Hematopoietic multipotent progenitor cell treated with erythropoietin and hydrocortisone succinate and interleukin-3 and kit ligand, for 6 days (in vitro differentiated cells): ENCODE measurements at regions not wholly inside any gene's neighbourhood (a gene's known extent, or its start where the extent isn't known, plus 50 kb on each side); places are given as distances from the start of the nearest gene placed in this dataset.
"Not testable (repeated sequence)": the region's sequence is repeated elsewhere in the genome, so short reads cannot be mapped to it uniquely, and the experiment has no call there.

Experiments used
- DNase-seq: peaks from one replicate; pipeline ENCODE4 v3.0.0-alpha.2; 2015

- no peak for DNase-seq
Measured at GRCh38 chr6:97697456-97697855, 414.4 kb upstream of the MMS22L start.

- no peak for DNase-seq
Measured at GRCh38 chr6:97701801-97702200, 418.8 kb upstream of the MMS22L start.

GRCh38 chr6:97702248-97702647 is 419.2 kb upstream of the MMS22L start:
- DNase-seq, result no peak

GRCh38 chr6:97703661-97704060 is 420.6 kb upstream of the MMS22L start:
- peak; percentile 34 for DNase-seq

GRCh38 chr6:97705568-97705967 is 422.6 kb upstream of the MMS22L start:
- peak; percentile 38 for DNase-seq

- no peak for DNase-seq
Measured at GRCh38 chr6:97712751-97713150, 429.7 kb upstream of the MMS22L start.

DNA sequence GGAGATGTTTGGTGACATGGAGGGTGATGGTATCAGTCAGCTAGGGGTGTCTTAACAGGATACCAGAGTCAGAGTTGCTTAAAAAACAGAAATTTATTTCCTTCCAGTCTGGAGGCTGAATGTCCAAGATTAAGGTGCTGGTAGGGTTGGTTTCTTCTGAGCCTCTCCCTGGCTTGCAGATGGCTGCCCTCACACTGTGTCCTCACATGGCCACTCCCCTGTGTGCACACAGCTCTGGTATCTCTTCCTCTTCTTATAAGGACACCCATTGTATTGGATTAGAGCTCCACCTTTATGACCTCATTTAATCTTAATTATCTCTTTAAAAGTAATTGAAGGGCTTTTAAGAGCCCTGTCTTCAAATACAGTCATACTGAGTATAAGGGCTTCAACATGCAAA is 431.8 kb upstream of the MMS22L start:
- no peak for DNase-seq

GRCh38 chr6:97717086-97717485 is 434.1 kb upstream of the MMS22L start:
- no peak for DNase-seq

DNA sequence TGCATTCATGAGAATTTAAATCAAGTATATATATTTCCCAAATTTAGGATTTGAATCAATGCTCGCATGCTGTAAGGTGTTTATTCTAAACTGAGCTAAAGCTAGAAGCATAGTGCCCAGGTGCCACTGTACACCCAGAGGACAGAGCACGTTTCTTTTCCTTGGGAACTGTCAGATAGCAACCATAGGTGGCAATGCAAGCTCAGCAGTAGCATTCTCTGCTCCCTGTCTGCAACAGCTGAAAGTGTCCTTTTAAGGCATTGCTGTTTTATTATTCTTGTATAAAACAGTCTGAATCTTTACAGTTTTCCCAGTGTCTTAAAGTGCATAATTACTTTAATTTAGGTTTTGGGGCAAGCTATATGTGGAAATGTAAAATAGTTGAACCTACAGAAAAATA is 443.4 kb upstream of the MMS22L start:
- DNase-seq, result peak; percentile 1

DNA sequence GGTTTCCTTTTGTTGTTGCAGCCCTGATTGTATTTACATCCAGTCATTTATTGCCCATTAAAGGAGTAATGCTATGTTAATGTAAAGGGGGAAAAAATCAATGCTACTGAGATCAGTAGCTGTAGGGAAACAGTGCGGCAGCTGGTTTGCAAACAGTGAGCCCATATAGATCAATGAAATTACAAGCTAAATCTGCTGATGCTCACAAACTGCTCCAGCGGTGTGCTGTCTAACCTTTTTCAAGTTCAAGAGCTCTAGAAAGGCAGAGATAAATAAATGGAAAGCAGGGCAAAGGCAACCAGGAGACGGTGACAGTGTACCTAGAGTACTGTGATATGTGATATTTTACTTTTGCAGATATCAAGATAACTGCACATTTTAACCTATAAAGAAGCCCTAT is 449.0 kb upstream of the MMS22L start:
- no peak for DNase-seq

- DNase-seq, result no peak
Measured at GRCh38 chr6:97757575-97757974, 474.6 kb upstream of the MMS22L start.

DNA sequence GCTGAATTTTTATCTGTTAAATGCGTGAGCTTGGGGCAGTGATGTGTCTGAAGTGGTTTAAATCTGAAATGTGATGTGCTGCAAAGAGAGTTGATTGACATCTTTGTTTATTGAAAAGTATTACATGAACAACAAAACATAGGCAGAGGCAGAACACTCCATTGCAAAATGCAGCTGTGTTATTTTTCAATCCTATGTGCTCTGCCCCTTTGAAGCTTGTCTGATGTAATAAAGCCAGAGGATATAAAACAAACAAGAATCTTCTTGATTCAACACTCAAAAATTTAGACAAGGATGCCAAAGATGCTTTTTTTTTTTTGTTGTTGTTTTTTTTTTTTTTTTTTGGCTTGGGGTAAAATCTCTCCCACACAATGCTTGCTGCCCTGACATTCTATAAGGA is 482.4 kb upstream of the MMS22L start:
- no peak for DNase-seq

DNA sequence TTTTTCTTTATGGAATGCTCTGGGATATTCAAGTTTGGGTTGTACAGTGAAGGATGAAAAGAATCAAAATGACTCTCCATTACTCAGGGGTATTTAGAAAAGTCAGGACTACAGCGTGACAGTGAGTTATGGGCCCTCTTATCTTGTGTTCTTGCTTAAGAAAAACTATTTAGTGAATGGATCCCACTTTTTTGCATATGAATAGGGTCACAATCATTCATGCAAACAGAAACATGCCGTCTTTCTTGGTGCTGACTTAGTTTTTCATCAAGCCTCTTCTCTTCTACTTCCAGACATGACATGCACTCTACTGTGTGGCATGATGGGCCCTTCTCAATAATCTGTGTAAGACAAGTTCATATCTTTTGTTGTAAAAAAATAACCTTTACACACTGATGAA is 488.4 kb upstream of the MMS22L start:
- no peak for DNase-seq

- no peak for DNase-seq
Measured at GRCh38 chr6:97775012-97775411, 492.0 kb upstream of the MMS22L start.

GRCh38 chr6:97778290-97779038 is 495.4 kb upstream of the MMS22L start:
- DNase-seq, result no peak

- DNase-seq, result not testable (repeated sequence)
Measured at GRCh38 chr6:97779039-97779766, 496.2 kb upstream of the MMS22L start.

DNA sequence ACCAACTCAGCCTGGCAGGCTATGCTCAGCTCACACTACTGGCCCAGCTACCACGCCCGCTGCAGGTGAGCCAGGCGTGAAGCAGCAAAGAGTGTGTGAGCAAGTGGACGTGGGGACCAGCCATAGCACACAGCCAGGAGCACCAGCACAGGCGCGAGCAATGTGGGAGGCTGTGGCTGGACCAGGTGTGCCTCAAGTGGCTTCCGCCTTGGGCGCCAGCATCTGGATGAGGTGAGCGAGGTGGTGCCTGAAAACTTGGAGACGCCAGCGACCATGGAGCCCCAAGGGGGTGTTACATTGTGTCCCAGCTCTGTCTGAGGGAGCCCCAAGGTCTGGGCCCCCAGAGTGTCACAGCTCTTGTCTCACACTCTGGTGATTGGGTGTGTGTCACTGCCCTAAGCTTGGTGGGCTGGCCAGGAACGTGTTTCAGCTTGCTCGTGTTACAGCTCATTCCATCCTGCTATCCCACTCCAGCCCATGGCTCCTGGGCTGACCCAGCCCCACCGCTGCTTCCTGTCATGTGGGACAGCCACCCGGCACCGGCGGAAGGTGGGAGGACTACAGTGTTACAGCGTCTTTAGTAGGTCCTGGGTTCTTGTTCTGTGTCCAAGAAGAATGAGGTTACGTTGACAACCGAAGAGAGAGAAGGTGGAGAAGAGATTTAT is 508.0 kb upstream of the MMS22L start:
- DNase-seq, result no peak

DNA sequence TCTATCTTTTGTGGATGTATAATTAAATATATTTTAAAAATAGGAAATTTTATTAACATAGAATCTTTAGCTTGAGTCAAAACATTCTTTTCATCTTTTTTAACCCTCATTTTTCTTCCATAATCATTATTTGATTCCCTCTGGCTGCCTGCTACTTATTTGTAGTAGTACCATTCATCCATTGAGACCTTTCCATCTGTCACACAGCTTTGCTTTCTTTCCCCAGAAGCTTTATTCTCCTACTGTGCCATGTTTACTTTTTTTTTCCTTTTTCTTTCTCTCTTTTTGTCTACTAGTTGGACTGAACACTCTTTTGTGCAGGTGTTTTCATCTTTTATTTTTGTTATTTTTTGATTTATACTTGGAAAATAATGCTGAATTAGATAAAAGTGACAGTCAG is 522.6 kb upstream of the MMS22L start:
- no peak for DNase-seq

GRCh38 chr6:97812940-97813339 is 529.9 kb upstream of the MMS22L start:
- no peak for DNase-seq

DNA sequence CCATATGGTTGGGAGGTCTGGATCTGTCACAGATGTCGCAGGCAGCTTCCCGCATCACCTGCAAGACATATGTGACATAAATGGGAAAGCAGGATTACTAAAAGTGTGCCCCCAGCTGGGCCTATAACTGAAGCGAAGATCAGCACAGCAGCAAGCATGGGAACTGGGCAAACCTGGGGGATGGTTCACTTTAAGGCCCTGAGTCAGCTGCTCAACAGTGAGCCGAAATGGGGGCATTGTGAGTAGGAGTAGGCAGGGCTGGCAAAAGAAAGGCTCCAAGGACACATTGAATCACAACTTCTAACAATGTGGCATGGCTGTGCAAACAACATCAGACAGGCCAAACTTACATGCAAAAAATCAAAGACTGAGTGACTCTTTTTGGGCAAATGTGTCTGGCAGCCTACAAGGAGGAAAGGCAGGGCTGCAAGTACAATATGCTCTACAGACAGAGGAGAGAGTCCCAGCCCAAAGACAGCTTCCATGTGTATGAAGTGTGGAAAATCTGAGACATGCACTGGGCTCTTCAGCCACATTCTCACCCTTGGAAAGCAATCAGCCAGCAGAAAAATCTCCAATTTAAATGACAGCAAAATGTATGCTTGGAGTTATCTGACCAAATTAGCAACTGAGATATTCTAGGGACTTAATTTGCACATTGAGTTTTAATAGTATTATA is 531.0 kb upstream of the MMS22L start:
- DNase-seq, result no peak

DNA sequence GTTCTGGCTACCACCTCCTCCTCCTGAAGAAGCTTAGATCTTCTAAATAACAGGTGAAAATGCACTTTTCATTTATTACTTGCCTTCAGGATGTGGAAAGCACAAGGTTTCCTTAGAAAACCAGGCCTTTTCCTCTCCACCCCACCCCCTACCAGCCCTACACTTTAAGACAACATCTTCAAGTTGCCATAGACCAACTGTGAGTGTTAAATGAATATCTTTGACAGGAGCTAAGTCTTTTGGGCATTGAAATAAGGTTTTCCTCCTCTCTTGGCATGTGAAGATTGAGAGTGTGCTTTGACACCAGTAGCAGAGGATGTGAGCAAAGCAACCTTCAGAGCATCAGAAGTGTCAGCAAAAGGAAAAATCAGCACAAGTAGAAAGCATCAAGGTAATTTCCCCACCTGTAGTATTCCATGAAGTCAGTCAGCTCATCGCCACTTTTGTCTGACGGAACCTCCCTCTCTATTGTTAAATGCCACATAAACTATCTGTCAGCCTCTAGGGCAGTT is 532.3 kb upstream of the MMS22L start:
- no peak for DNase-seq

- DNase-seq, result no peak
Measured at GRCh38 chr6:97816526-97816925, 533.5 kb upstream of the MMS22L start.

- no peak for DNase-seq
Measured at GRCh38 chr6:97819710-97820109, 536.7 kb upstream of the MMS22L start.
